GM21390 (cell line): ENCODE measurements at regions not wholly inside any gene's neighbourhood (a gene's known extent, or its start where the extent isn't known, plus 50 kb on each side); places are given as distances from the start of the nearest gene placed in this dataset.

Source experiments
- ATAC-seq: cut with Tn5 transposase; IDR thresholded peaks from one replicate; pipeline ENCODE4 v1.9.1; 2021; ENCODE audit not compliant: unreplicated experiment

- no peak for ATAC-seq
Measured at GRCh38 chrX:140848800-140849199, 139.2 kb downstream of the LINC00632 start.

- no peak for ATAC-seq
Measured at GRCh38 chrX:140860718-140861117, 141.7 kb upstream of the SPANXB1 start.

- ATAC-seq, result no peak
Measured at GRCh38 chrX:140866446-140866845, 135.9 kb upstream of the SPANXB1 start.

GRCh38 chrX:140912606-140913005 lies 89.8 kb upstream of the SPANXB1 start:
- ATAC-seq, result no peak

GRCh38 chrX:140913802-140914501 lies 88.4 kb upstream of the SPANXB1 start:
- ATAC-seq, result no peak

- ATAC-seq, result no peak
Measured at GRCh38 chrX:140916872-140917271, 85.5 kb upstream of the SPANXB1 start.

GRCh38 chrX:140917354-140918115 lies 84.9 kb upstream of the SPANXB1 start:
- ATAC-seq, result peak; percentile 50

- ATAC-seq, result peak; percentile 74
Measured at GRCh38 chrX:140918398-140919038, 83.9 kb upstream of the SPANXB1 start.

GRCh38 chrX:140920416-140920815 lies 82.0 kb upstream of the SPANXB1 start:
- no peak for ATAC-seq

- no peak for ATAC-seq
Measured at GRCh38 chrX:140923118-140923517, 79.3 kb upstream of the SPANXB1 start.

- ATAC-seq, result no peak
Measured at GRCh38 chrX:140928739-140929138, 73.7 kb upstream of the SPANXB1 start.

- ATAC-seq, result no peak
Measured at GRCh38 chrX:140933016-140933415, 69.4 kb upstream of the SPANXB1 start.

GRCh38 chrX:140933874-140934655 lies 68.3 kb upstream of the SPANXB1 start:
- no peak for ATAC-seq

GRCh38 chrX:140943513-140943912 lies 58.9 kb upstream of the SPANXB1 start:
- ATAC-seq, result no peak

GRCh38 chrX:140944710-140945109 lies 57.7 kb upstream of the SPANXB1 start:
- ATAC-seq, result no peak

GRCh38 chrX:140948827-140949226 lies 53.6 kb upstream of the SPANXB1 start:
- no peak for ATAC-seq

GRCh38 chrX:140949233-140949632 lies 53.2 kb upstream of the SPANXB1 start:
- no peak for ATAC-seq
